H1 (cell line): ENCODE measurements at regions not wholly inside any gene's neighbourhood (a gene's known extent, or its start where the extent isn't known, plus 50 kb on each side); places are given as distances from the start of the nearest gene placed in this dataset.

ENCODE experiments used
- CTCF ChIA-PET: fragments of 300-600 bp; sonication (Branson Sonifier 250); formaldehyde crosslinking; loops from one replicate; lab custom pipeline; 2021; ENCODE audit not compliant: partially characterized antibody; lab: Charles Lee
- POLR2A ChIA-PET: fragments of 300-600 bp; sonication (Branson Sonifier 250); formaldehyde crosslinking; loops from one replicate; lab custom pipeline; 2021; ENCODE audit warnings: inconsistent platforms; ENCODE audit not compliant: partially characterized antibody; lab: Charles Lee
- DNase-seq, 2 experiments: peaks; one replicate each; pipeline versions ENCODE4 v3.0.0 to v3.0.0-alpha.2; 2010 to 2022; ENCODE audit warnings: low spot score in 2 of 2, low read depth in 1 of 2, mixed read lengths in 1 of 2
- FAIRE-seq: peaks from 2 replicates; lab custom pipeline; 2011; peaks lifted over from hg19 to GRCh38; lab: Jason Lieb, UNC
- H2AFZ ChIP-seq: 2 replicates; pipeline ENCODE4 v1.8.1; 2012; ENCODE audit warnings: low read length, inconsistent platforms
- H2AK5ac ChIP-seq: 2 replicates; pipeline ENCODE4 v1.6.1; 2013; ENCODE audit warnings: low read depth, low read length
- H2BK120ac ChIP-seq: replicated peaks from 2 replicates; pipeline ENCODE3; 2013; ENCODE audit warnings: low read depth, low read length, inconsistent platforms
- H2BK12ac ChIP-seq: 2 replicates; pipeline ENCODE4 v1.6.1; 2013; ENCODE audit warnings: low read depth, low read length
- H2BK15ac ChIP-seq: 2 replicates; pipeline ENCODE4 v1.6.1; 2013; ENCODE audit warnings: low read length
- H2BK20ac ChIP-seq: 2 replicates; pipeline ENCODE4 v1.6.1; 2013; ENCODE audit warnings: low read length
- H2BK5ac ChIP-seq: 2 replicates; pipeline ENCODE4 v1.6.1; 2013; ENCODE audit warnings: low read depth, low read length
- H3K14ac ChIP-seq: 2 replicates; pipeline ENCODE4 v1.6.1; 2013; ENCODE audit warnings: inconsistent platforms; ENCODE audit not compliant: insufficient read length
- H3K18ac ChIP-seq: 2 replicates; pipeline ENCODE4 v1.6.1; 2013; ENCODE audit warnings: low read length; ENCODE audit errors: extremely low read depth
- H3K23ac ChIP-seq: 2 replicates; pipeline ENCODE4 v1.6.1; 2013; ENCODE audit warnings: inconsistent platforms; ENCODE audit not compliant: insufficient read length
- H3K23me2 ChIP-seq: 2 replicates; pipeline ENCODE4 v1.6.1; 2013; ENCODE audit warnings: low read depth, low read length
- H3K27ac ChIP-seq: 2 replicates; pipeline ENCODE4 v1.6.1; 2011; ENCODE audit warnings: low read depth, low read length, inconsistent platforms
- H3K27me3 ChIP-seq, 4 experiments: replicated peaks in 1 of 4; 1 replicate in 1 of 4; 2 replicates in 3 of 4; pipeline versions ENCODE4 v1.6.1 to v1.8.1; 2011 to 2013; ENCODE audit warnings: low read length in 3 of 4, mild to moderate bottlenecking in 3 of 4, inconsistent platforms in 2 of 4, mixed read lengths in 2 of 4, moderate library complexity in 1 of 4; ENCODE audit not compliant: control insufficient read depth in 3 of 4, insufficient read depth in 3 of 4; ENCODE audit errors: extremely low read depth in 1 of 4
- H3K36me3 ChIP-seq, 4 experiments: 2 replicates each; pipeline versions ENCODE4 v1.6.1 to v1.8.1; 2011 to 2013; ENCODE audit warnings: mild to moderate bottlenecking in 4 of 4, low read length in 3 of 4, moderate library complexity in 2 of 4, control low read depth in 1 of 4, inconsistent platforms in 1 of 4; ENCODE audit not compliant: insufficient read depth in 4 of 4, control insufficient read depth in 2 of 4
- H3K4ac ChIP-seq: replicated peaks from 2 replicates; pipeline ENCODE3; 2013; ENCODE audit warnings: low read length, low read depth, mixed read lengths, inconsistent platforms; ENCODE audit not compliant: insufficient read length
- H3K4me1 ChIP-seq, 4 experiments: replicated peaks in 1 of 4; 1 replicate in 1 of 4; 2 replicates in 3 of 4; pipeline versions ENCODE4 v1.6.1 to v1.8.1; 2011 to 2013; ENCODE audit warnings: low read length in 3 of 4, inconsistent platforms in 2 of 4, mixed read lengths in 1 of 4; ENCODE audit not compliant: insufficient read depth in 4 of 4, control insufficient read depth in 3 of 4
- H3K4me2 ChIP-seq, 2 experiments: 2 replicates each; pipeline versions ENCODE4 v1.6.1 to v1.8.1; 2011 to 2013; ENCODE audit warnings: low read depth in 2 of 2, low read length in 2 of 2, control low read depth in 1 of 2, inconsistent platforms in 1 of 2, mild to moderate bottlenecking in 1 of 2; ENCODE audit not compliant: insufficient read depth in 1 of 2
- H3K4me3 ChIP-seq, 4 experiments: fragments of 200-600, 300-600 bp in 1 of 4; sonication (generic), shearing (Covaris generic), sonication (Bioruptor Twin) in 1 of 4; 2 replicates each; pipeline versions ENCODE4 v1.5.1 to v1.8.1; 2011 to 2016; ENCODE audit warnings: low read length in 4 of 4, low read depth in 3 of 4, control low read depth in 2 of 4, inconsistent platforms in 2 of 4, mild to moderate bottlenecking in 2 of 4, mixed read lengths in 1 of 4, moderate library complexity in 1 of 4; ENCODE audit not compliant: insufficient read depth in 2 of 4; ENCODE audit errors: extremely low read depth in 1 of 4
- H3K56ac ChIP-seq: replicated peaks from 2 replicates; pipeline ENCODE3; 2013; ENCODE audit warnings: low read depth, mild to moderate bottlenecking, mixed read lengths, low read length, inconsistent platforms; ENCODE audit not compliant: insufficient read length
- H3K79me1 ChIP-seq: 2 replicates; pipeline ENCODE4 v1.6.1; 2013; ENCODE audit warnings: low read depth, low read length, control low read depth
- H3K79me2 ChIP-seq, 2 experiments: 2 replicates each; pipeline versions ENCODE4 v1.6.1 to v1.8.1; 2012 to 2013; ENCODE audit warnings: low read length in 2 of 2, mild to moderate bottlenecking in 2 of 2, inconsistent platforms in 1 of 2; ENCODE audit not compliant: insufficient read depth in 2 of 2, control insufficient read depth in 1 of 2
- H3K9ac ChIP-seq, 4 experiments: replicated peaks in 1 of 4; 1 replicate in 1 of 4; 2 replicates in 3 of 4; pipeline versions ENCODE4 v1.6.1 to v1.8.1; 2011 to 2013; ENCODE audit warnings: low read depth in 3 of 4, low read length in 3 of 4, control low read depth in 2 of 4, mild to moderate bottlenecking in 2 of 4, moderate library complexity in 2 of 4, inconsistent platforms in 1 of 4; ENCODE audit errors: extremely low read depth in 1 of 4
- H3K9me3 ChIP-seq, 2 experiments: 2 replicates each; pipeline versions ENCODE4 v1.6.1 to v1.8.1; 2012 to 2013; ENCODE audit warnings: mild to moderate bottlenecking in 2 of 2, moderate library complexity in 2 of 2, control low read depth in 1 of 2, inconsistent platforms in 1 of 2, low read depth in 1 of 2, low read length in 1 of 2, mixed read lengths in 1 of 2; ENCODE audit not compliant: insufficient read depth in 2 of 2
- H4K20me1 ChIP-seq, 2 experiments: replicated peaks in 1 of 2; 2 replicates each; pipeline versions ENCODE3 to v1.8.1; 2011 to 2013; ENCODE audit warnings: inconsistent platforms in 2 of 2, low read length in 2 of 2, mild to moderate bottlenecking in 1 of 2; ENCODE audit not compliant: insufficient read depth in 2 of 2, control insufficient read depth in 1 of 2
- H4K5ac ChIP-seq: 2 replicates; pipeline ENCODE4 v1.6.1; 2013; ENCODE audit warnings: low read length, low read depth, mixed read lengths, inconsistent platforms; ENCODE audit not compliant: insufficient read length
- H4K8ac ChIP-seq: 2 replicates; pipeline ENCODE4 v1.8.0; 2013; ENCODE audit warnings: mild to moderate bottlenecking, moderate library complexity, low read length, inconsistent platforms; ENCODE audit not compliant: insufficient read depth; ENCODE audit errors: extremely low read depth
- H4K91ac ChIP-seq: replicated peaks from 2 replicates; pipeline ENCODE3; 2013; ENCODE audit warnings: low read length, mixed read lengths, inconsistent platforms; ENCODE audit not compliant: insufficient read length
- CBX8 ChIP-seq: fragments of 300-800, 300-1000 bp; sonication (generic); IDR thresholded peaks from 2 replicates; pipeline ENCODE4 v1.7.1; 2016; ENCODE audit warnings: low read depth, low read length, borderline replicate concordance
- CEBPB ChIP-seq: IDR thresholded peaks from 2 replicates; pipeline ENCODE4 v1.6.1; 2012; ENCODE audit warnings: low read depth, low read length
- CREB1 ChIP-seq: IDR thresholded peaks from 2 replicates; pipeline ENCODE4 v1.6.1; 2012; ENCODE audit warnings: inconsistent platforms
- CTBP2 ChIP-seq: IDR thresholded peaks from 2 replicates; pipeline ENCODE4 v1.7.0; 2011; ENCODE audit warnings: borderline replicate concordance, mild to moderate bottlenecking, moderate library complexity, mixed read lengths, low read length; ENCODE audit not compliant: insufficient read depth, insufficient read length
- E2F6 ChIP-seq: IDR thresholded peaks from 2 replicates; pipeline ENCODE4 v1.6.1; 2012; ENCODE audit warnings: inconsistent platforms
- KDM1A ChIP-seq: fragments of 200-600, 300-600 bp; sonication (generic); IDR thresholded peaks from 2 replicates; pipeline ENCODE4 v1.7.1; 2016; ENCODE audit warnings: mild to moderate bottlenecking, low read length, borderline replicate concordance
- KDM5A ChIP-seq: fragments of 200-600 bp; IDR thresholded peaks from 2 replicates; pipeline ENCODE4 v1.7.1; 2012; ENCODE audit warnings: mild to moderate bottlenecking, low read length, inconsistent platforms, mixed read lengths
- POU5F1 ChIP-seq: IDR thresholded peaks from 2 replicates; pipeline ENCODE4 v1.6.1; 2011; ENCODE audit warnings: low read depth, mild to moderate bottlenecking, low read length, moderate library complexity
- RBBP5 ChIP-seq: IDR thresholded peaks from 2 replicates; pipeline ENCODE4 v1.7.1; 2012; ENCODE audit warnings: low read depth, mild to moderate bottlenecking, inconsistent platforms, low read length, moderate library complexity, borderline replicate concordance
- RFX5 ChIP-seq: IDR thresholded peaks from 2 replicates; pipeline ENCODE4 v1.6.1; 2011; ENCODE audit warnings: low read depth, low read length, improper control_type of control experiment, borderline replicate concordance
- SP4 ChIP-seq: IDR thresholded peaks from 2 replicates; pipeline ENCODE4 v1.6.1; 2012; ENCODE audit warnings: low read length, inconsistent platforms
- TBP ChIP-seq: IDR thresholded peaks from 2 replicates; pipeline ENCODE4 v1.6.1; 2011; ENCODE audit warnings: low read depth, low read length, improper control_type of control experiment
- ZNF274 ChIP-seq: IDR thresholded peaks from 2 replicates; pipeline ENCODE4 v1.7.0; 2012; ENCODE audit warnings: low read length, borderline replicate concordance; ENCODE audit errors: extremely low read depth
- WGBS, 2 experiments: shearing (Covaris generic) in 1 of 2; methylation state at CpG; one replicate each; pipeline versions ENCODE4 v1.1.6 to v1.1.7; 2013 to 2015; ENCODE audit warnings: low lambda C conversion rate in 2 of 2, mixed read lengths in 2 of 2, inconsistent platforms in 1 of 2, low coverage in 1 of 2, missing lambda C conversion rate in 1 of 2; ENCODE audit not compliant: insufficient replicate concordance in 2 of 2, insufficient coverage in 1 of 2, insufficient read length in 1 of 2; ENCODE audit errors: extremely low coverage in 1 of 2, missing lambda C conversion rate in 1 of 2; 5-methylcytosine and 5-hydroxymethylcytosine counted together

- no peak for FAIRE-seq
- no peaks in the 10 kb centered on the region for H3K23me2 ChIP-seq
- no peaks in the 10 kb centered on the region for H4K20me1 ChIP-seq
- CTCF ChIA-PET: interaction anchor here (0.5 kb wide), 1 partner anchor 252 kb away, joined by 3 read pairs; no protein-coding TSS in a partner anchor
- POLR2A ChIA-PET: no interaction called here
- H3K9me3 ChIP-seq: no peaks in the 10 kb centered on the region
- no peaks in the 10 kb centered on the region for H3K27me3 ChIP-seq
- H4K8ac ChIP-seq: no peak overlapping the region
- H2BK120ac ChIP-seq: no peak overlapping the region
- H3K4me1 ChIP-seq: no peaks in the 10 kb centered on the region
- no peak overlapping the region for H2AFZ ChIP-seq
- no peak overlapping the region for H3K27ac ChIP-seq
- no peak overlapping the region for H2BK12ac ChIP-seq
- no peak overlapping the region for H4K5ac ChIP-seq
- H4K91ac ChIP-seq: no peak overlapping the region
- WGBS, 2 experiments: 87 to 100% methylated on average over 1 to 2 of the region's 2 CpGs
- H3K56ac ChIP-seq: no peak overlapping the region
- H3K36me3 ChIP-seq: no peaks in the 10 kb centered on the region
- DNase-seq: no peak
- no peak overlapping the region for H3K14ac ChIP-seq
- H3K18ac ChIP-seq: no peak overlapping the region
- TF ChIP-seq CREB1 (no peak), RBBP5 (no peak), CEBPB (no peak), KDM5A (no peak), KDM1A (no peak), POU5F1 (no peak), ZNF274 (no peak), CBX8 (no peak), E2F6 (no peak), TBP (no peak), SP4 (no peak), RFX5 (no peak), CTBP2 (no peak)
- H2BK5ac ChIP-seq: no peak overlapping the region
- no peaks in the 10 kb centered on the region for H3K79me1 ChIP-seq
- H3K23ac ChIP-seq: no peak overlapping the region
- no peak overlapping the region for H2AK5ac ChIP-seq
- H3K4ac ChIP-seq: no peak overlapping the region
- H3K79me2 ChIP-seq: no peaks in the 10 kb centered on the region
- no peak overlapping the region for H2BK20ac ChIP-seq
- no peak overlapping the region for H2BK15ac ChIP-seq
- no peak overlapping the region for H3K4me3 ChIP-seq
- no peak overlapping the region for H3K9ac ChIP-seq
- no peak overlapping the region for H3K4me2 ChIP-seq
Observed at GRCh38 chr2:160835166-160835565, 325.1 kb upstream of the TANK start.
